ENCODE measurements at regions not wholly inside any gene's neighbourhood (a gene's known extent, or its start where the extent isn't known, plus 50 kb on each side); places are given as distances from the start of the nearest gene placed in this dataset.

DNA sequence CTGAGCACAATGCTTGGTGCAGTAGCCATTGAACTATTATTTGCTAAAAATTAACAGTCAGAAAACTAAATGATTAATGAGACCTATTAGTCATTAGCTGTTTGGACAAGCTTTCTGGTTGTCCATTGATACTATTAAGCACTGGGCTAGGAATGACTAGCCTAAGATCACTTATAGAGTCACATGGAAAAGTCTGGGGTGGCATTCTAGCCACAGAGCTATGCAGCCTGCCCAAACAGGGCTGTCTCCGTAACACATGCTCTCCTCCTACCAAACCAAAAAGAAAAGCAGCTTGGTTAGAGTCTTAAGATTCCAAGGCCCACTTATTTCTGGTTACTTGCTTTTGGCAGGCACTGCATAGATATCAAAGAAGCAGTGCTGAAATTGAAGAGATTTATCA lies 193.5 kb upstream of the NBEA start:
- DNase-seq (ENCODE audit: low read depth in 2 of 2) = no peak

DNA sequence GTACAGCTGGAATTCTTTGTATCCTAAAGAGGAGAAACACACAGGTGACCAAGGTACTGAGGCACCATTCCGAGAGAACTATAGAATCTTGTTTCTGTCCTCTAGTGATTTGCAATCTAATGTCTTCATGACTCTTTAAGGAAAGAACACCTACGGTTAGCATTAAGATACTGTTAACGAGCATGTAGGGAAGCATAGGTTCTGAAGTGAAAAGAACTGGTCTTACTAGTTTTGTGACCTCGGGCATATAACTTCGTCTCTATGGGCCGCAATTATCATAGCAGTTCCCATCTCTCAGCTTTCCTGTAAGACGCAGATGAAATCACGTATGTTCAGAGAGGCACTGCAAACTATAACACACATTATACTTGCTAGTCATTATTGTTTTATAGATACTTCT lies 193.0 kb upstream of the NBEA start:
- no peak for DNase-seq (ENCODE audit: low read depth in 2 of 2)

DNA sequence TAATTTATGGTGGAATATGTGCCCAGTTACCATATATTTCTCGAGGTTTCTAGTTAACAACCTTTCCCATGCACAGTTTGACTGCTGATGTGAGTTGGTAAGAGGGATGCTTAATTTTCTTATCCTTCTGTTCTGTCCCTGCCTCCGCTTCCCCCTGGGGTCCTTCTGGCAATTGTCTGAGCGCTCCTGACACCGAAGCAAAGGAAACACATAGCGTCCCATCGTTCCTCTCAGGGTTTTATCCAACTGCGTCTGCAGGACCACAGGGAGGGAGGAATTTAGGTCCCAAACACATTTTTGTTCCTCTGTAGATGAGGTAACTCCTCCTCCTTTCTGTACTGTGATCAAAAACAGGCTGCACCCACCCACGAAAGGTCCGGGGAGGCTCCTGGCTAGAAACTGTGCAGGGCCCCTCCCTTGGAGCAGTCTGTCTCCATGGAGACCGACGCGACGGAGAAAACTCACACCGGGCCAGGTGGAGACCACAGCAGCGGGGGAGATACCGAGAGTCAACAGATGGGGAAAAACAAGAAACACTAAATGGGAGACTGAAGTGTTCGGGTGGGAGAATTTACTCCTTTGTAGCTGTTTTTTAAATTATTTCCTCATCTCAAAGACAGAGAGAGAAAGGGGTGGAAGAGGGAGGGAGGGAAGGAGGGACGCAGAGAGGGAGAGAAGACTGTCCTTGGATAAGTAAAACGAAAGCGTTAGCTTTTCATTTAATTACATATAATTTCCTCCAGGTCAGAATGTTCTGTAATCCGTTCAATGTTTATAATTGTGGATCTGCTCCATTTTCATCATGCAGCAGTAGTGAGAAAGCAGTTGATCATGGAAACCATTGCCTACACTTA lies 191.8 kb upstream of the NBEA start:
- no peak for DNase-seq (ENCODE audit: low read depth in 2 of 2)

DNA sequence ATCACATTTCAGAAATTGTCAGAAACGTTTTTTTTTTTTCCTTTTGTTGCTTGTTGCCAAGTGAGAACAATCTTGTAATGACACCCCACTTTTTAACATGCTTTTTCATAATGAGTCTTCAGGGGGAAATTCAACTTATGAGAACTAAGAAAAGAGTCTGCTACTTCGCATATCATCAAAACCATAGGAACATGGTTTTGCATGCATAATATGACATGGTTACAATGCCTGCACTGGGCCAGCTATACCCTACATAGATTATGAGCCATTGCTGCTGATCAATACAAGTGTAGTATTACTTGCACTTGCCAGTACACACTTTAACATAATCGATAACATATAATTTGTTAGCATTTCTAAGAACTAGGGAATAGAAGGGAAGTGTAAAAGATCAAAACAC lies 191.0 kb upstream of the NBEA start:
- DNase-seq (ENCODE audit: low read depth in 2 of 2) = no peak

DNA sequence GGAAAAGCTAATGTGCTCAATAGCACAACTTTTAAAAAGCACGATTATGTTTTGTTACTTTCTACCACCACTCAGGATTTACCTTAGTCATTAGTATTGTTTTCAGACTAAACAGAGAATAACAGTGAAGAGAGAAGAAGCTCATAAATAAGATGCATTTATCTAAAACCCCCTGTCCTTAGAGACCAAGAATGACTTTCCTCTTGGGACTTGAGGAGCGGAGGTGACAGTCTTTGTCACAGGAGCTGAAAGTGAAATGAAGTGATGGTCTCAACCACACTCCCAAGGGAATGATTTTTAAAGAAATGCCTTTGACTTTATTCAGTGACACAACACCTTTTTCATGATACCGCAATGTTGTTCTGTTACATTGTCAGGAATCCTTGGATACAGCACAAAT lies 190.6 kb upstream of the NBEA start:
- no peak for DNase-seq (ENCODE audit: low read depth in 2 of 2)

DNA sequence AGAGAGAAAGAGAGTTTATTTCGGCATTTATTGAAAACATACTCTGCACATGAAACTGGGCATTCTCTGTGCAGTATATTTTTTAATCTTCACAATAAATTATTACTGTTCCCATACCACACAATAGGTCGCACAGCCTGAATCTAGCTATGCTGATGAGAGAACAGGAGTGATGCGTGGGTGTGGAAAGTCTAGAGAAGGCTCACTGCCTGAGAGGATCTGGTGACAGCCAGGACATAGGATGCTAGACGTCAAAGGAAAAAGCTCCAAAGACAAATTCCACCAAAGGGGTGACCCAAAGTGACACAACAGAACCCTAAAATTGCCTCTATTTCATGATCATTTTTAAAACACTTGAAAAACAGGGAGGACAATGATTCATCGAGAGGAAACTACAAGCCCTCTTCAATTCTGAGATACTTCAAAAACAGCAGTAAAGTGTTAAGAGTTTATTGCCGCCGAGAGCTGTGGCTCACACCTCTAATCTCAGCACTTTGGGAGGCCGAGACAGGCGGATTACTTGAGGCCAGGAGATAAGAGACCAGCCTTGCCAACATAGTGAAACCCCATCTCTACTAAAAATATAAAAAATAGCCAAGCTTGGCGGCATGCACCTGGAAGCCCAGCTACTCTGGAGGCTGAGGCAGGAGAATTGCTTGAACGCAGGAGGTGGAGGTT lies 189.6 kb upstream of the NBEA start:
- DNase-seq (ENCODE audit: low read depth in 2 of 2) = no peak

DNA sequence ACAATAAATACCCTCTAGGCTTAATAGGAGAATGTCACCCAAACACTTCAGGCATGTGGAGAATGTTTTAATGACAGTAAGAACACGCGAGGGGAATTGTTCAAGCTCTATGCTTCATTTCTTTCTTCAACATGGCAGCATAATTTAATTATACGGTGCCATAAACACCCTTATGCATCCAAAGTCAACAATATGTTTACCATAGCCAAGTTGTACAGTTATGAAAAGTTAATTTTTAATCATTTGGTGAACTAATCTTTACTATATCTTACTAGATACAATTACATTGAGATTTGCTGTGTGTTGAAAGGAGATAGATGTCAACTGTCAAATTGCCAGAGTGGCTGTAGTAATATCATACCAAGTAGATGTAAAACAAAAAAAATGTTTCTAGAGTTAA lies 185.9 kb upstream of the NBEA start:
- DNase-seq (ENCODE audit: low read depth in 2 of 2) = no peak

DNA sequence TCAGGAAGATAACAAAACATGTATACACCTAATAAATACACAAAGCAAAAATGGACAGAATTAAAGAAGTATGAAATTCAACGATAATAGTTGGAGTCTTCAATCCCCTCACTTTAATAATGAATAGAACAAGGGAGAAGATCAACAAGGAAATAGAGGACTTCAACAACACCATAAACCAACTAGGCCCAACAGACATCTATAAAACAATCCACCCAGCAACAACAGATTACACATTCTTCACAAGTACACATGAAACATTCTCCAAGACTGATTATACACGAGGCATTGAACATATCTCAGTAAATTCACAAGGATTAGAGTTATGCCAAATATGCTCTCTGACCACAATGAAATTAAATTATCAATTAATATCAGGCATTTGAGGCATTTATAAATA lies 185.5 kb upstream of the NBEA start:
- no peak for DNase-seq (ENCODE audit: low read depth in 2 of 2)

DNA sequence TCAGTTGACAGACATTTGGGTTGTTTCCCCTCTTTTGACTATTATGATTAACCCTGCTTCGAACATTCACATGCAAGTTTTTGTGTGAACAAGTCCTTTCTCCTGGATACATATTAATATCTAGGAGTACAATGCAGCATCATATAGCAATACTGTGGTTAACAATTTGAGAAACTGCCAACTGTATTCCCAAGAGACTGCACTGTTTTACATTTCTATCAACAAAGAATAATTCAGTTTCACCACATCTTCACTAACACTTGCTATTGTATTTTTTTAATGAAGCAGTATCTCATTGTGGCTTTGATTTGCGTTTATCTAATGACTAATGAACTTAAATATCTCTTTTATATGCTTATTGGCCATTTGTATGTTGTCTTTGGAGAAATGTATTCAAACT lies 184.6 kb upstream of the NBEA start:
- DNase-seq (ENCODE audit: low read depth in 2 of 2) = no peak

DNA sequence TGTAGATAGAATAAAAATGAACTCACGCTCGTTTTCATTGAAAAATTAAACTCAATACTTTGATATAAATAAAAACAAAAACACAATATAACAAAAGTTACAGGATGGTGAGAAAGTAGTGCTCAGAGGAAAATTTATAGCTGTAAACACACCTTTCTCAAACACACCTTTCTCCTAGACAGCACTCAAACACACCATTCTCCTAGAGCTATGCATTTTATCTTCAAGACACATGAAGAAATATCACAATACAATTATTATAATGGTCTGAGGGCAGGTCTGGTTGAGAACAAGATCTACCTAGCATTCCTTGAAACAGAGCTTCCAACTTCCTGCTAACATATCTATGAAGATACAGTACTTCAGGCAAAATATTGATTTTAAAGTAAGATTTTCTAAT lies 183.4 kb upstream of the NBEA start:
- DNase-seq (ENCODE audit: low read depth in 2 of 2) = no peak

DNA sequence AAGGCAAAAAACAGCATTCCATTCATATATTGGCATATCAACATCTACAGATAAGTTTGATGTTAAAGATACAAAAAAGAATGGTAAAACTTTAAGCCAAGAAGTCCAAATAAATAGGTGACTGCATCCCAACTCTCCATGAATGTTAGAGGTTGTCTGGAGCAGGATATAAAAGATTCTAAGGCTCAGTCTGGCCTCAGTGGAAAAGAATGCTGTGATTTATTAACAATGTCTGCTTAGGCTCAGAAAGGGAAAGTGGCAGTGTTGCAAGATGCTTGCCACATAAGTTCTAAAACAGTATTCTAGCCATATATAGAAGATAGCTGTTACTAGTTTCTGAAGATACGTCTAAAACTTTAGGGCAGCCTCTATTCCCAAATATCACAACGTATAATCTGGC lies 179.8 kb upstream of the NBEA start:
- no peak for DNase-seq (ENCODE audit: low read depth in 2 of 2)

DNA sequence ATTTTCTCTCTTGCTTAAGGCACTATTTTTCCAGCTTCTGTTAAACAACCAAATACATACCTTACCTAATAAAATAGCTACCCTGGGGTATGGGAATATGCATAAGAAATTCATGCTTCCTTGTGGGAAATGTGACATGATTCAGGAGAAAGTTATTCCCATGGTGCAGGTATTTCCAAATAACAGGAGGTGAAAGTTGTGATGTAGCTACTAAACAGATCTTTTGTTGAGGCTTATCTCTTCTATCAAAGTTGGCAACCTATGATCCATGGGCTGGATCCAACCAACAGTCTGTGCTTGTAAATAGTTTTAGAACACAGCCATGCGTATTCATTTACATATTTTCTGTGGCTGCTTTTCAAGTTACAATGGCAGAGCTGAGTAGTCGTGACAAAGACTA lies 177.8 kb upstream of the NBEA start:
- no peak for DNase-seq (ENCODE audit: low read depth in 2 of 2)

DNA sequence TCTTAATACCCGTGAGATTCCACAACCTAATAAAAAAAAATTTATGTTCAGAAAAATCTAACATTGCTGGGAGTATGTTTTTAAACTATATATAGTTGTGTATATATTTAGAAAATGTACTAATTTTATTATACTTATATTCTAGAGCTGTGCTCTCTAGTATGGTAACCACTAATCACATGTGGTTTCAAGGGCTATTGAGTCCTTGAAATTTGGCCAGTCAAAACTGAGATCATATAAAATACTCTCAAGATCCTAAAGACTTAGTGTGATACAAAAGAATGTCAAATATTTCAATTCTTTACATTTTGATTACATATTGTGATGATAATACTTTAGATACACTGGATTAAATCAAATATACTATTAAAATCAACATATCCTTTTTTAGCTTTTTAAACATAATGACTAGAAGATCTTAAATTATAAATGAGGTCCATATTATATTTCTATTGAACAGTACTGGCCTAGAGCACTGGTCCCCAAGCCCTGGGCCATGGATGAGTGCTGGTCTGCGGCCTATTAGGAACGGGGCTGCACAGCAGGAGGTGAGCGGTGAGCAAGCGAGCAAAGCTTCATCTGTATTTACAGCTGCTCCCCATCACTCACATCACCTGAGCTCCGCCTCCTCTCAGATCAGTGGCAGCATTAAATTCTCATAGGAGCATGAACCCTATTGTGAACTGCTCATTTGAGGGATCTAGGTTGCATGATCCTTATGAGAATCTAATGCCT lies 176.5 kb upstream of the NBEA start:
- DNase-seq (ENCODE audit: low read depth in 2 of 2) = no peak

DNA sequence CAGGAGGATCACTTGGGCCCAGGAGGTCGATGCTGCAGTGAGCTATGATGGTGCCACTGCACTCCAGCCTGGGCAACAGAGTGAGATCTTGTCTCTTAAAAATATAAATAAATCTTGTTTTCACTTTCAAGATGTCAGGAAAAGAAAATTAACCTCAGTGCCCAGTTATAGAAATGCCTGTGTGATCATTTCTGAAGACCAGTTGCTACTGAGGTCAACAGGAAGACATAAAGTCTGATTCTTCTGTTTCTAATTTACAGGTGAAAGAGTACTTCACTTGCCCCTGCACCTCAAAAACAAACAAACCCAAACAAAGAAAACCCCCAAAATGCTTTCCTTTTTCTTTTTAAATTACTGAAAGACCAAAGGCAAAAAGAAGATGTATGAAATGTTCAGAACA lies 174.3 kb upstream of the NBEA start:
- DNase-seq (ENCODE audit: low read depth in 2 of 2) = no peak

DNA sequence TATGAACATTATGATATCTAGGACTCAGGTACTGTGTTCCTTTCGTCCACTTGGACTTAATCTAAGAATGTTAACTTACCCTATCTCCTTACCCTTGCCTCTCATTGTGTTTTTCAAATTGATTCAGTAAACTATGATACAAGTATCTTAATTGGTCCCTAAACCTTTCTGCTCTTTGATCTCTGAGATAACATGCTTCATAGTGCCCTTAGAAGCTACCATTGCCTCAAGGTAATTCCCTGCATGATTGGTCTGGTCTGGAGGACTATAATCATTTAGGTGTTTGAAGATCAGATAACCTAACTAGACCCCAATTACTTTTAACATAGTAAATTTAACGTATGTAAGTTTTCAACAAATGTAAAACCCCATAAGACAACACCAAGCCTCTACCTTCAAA lies 169.9 kb upstream of the NBEA start:
- no peak for DNase-seq (ENCODE audit: low read depth in 2 of 2)

DNA sequence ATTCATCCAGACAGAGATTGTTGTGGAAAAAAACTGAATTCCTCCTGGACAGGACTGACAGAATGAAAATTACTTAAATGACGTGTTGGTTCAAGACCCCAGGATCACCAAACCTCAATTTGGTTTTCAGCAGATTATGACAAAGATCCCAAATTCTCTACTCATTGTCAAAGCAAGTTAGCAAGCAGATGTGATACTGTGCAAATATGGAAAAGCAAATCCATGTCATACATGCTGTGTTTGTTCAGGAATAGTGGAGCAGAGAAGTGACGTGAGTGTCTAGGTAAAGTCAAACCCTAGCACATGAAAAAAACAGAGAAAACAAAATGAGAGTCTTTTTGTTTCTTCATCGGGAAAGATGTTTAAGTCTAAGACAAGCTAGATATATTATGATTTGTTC lies 169.2 kb upstream of the NBEA start:
- no peak for DNase-seq (ENCODE audit: low read depth in 2 of 2)

DNA sequence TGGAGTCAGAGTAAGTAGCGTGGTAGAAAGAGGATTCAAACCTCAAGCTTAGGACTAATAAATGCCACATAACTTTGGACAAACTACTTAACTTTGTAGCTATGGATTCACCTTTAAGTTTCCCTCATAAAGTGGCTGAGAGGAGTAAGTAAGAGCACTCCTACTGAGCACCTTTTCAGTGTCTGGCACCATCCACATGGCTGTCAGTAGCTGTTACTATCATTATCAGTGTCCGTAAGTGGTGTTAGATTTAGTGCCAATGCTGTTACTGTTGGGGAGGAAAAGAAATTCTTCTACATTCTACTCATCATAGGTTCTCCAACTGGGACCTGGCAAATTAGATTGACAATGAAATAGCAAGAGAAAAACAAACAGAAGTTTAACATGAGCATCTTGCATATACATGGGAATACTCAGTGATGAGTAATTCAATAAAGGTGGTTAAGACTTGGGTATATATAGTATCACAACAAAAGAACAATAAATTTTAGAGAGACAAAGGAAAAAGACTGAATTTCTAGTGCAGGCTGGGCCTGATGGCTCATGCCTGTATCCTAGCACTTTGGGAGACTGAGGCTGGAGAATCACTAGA lies 165.6 kb upstream of the NBEA start:
- no peak for DNase-seq (ENCODE audit: low read depth in 2 of 2)

DNA sequence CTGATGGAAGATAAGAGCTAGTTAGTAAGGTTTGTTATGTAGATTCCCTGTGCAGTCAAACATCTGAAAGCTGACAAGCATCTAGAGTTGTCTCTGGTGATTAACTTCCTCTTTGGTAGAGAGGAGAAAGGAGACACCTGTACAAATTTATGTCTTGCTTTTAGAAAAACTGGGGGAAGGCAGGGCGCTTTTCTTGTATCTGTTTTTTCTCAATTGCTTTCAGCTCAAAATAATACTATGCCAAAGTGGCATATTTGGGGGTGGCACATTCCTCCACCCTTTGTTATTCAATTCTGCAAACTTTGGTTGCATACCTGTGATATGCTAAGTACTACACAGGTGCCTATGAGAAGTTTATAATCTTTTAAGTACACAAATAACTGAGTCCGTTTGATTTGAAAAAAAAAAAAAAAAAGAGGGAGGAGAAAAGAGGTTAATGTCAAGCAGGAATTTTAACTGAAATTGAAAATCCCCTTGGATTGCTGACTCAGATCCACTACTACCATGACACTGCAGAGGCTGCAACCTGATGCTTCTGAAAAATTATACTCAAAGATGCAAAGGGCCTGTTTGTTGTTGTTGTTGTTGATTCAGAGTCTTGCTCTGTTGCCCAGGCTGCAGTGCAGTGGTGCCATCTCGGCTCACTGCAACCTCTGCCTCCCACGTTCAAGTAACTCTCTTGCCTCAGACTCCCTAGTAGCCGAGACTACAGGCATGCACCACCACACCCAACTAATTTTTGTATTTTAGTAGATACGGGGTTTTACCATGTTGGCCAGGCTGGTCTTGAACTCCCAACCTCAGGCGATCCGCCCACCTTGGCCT lies 164.8 kb upstream of the NBEA start:
- no peak for DNase-seq (ENCODE audit: low read depth in 2 of 2)

DNA sequence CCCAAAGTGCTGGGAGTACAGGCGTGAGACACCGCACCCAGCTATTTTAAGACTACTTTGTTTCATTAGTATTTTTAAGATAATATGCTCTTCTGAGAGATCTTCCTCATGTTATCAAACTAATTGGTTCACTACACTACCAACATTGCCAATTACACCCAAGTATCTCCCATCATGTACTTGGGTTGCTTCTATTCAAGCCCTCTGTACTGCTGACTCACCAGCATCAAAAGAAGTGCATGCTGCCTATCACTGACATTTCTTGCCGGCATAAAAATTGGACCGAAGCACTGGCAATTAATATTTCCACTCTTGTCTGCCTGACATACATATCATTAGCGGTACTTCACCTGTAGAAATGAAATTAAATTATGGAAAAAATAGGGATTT lies 164.2 kb upstream of the NBEA start:
- no peak for DNase-seq (ENCODE audit: low read depth in 2 of 2)

DNA sequence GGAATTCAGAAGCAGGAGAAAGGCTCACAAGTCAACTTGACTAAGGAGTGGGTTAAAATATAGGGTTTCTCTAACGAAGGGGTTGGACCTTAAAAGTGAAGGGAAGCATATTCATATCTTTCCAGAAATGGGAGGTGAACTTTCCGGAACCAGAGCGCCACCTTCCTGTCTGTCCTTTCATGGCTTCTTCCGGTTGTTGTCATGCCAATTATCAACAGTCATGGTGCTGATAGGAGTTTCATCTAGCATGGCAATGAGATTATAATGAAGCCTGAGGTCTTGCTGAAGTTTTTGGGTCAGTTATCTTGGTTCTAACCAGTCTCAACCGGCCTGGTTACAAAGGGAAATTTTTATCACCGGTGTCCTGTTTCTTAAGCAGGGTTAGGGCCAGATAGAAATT lies 162.9 kb upstream of the NBEA start:
- DNase-seq (ENCODE audit: low read depth in 2 of 2) = no peak

DNA sequence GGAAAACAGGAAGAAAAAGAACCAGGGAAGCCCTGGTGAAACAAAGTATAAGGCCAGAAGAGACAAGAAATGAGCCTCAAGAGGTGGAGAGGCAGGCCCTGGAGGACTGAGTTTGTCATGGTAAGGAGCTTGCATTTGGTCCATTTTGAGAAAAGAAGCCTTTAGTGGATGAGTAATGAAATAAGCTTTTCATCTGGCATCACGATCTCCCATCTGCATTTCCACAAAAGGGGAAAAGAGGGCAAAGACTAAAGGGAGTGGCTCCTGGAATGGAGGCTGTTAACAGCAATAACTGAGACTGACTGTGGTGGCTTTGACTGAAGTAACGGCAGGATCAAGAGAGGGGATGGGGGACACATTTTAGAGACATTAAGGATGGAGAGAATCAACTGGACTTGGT lies 148.8 kb upstream of the NBEA start:
- DNase-seq (ENCODE audit: low read depth in 2 of 2) = no peak

DNA sequence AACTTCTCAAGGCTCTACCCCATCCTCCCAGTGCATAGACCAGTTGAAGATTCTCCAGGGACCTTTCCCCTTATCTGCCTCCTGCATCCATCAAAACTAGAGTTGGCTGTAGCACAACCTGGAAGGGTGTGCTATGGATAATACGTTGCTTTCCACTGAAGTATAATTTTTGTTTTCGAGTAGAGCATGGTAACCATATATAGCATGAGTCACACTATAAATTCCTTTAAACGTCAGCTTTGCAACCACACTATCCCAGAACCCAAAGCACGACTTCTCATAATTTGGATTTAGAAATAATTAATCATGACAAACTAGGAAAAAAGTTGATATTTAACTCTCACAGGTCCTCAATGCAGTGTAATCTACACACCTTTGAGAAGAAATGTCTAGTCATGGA lies 138.3 kb upstream of the NBEA start:
- no peak for DNase-seq (ENCODE audit: low read depth in 2 of 2)

All from stimulated activated CD4-positive, alpha-beta T cell treated with anti-CD3 and anti-CD28 coated beads, Interleukin-4, amount 100 ng/mL, for 48 hours (primary cell).